HFFc6 (cell line): ENCODE measurements at regions not wholly inside any gene's neighbourhood (a gene's known extent, or its start where the extent isn't known, plus 50 kb on each side); places are given as distances from the start of the nearest gene placed in this dataset.

Experiments
- DNase-seq: peaks from one replicate; pipeline ENCODE4 v3.0.0-alpha.2; 2018
- H3K27ac Mint-ChIP-seq: 2 replicates; pipeline ENCODE4 v1.8.0; 2020; ENCODE audit warnings: mild to moderate bottlenecking, mixed read lengths
- H3K27me3 Mint-ChIP-seq: 2 replicates; pipeline ENCODE4 v1.8.0; 2021; ENCODE audit warnings: mild to moderate bottlenecking, moderate library complexity, mixed read lengths; ENCODE audit not compliant: insufficient read depth
- H3K36me3 Mint-ChIP-seq: 2 replicates; pipeline ENCODE4 v1.8.0; 2021; ENCODE audit warnings: low read depth, mixed read lengths
- H3K4me1 Mint-ChIP-seq: 2 replicates; pipeline ENCODE4 v1.8.0; 2020; ENCODE audit warnings: low read depth, mixed read lengths
- H3K4me3 Mint-ChIP-seq: 2 replicates; pipeline ENCODE4 v1.8.0; 2020; ENCODE audit warnings: mild to moderate bottlenecking, moderate library complexity, mixed read lengths
- H3K9me3 Mint-ChIP-seq: 2 replicates; pipeline ENCODE4 v1.8.0; 2020; ENCODE audit warnings: mild to moderate bottlenecking, mixed read lengths
- CTCF ChIP-seq: fragments of 200-600 bp; sonication (generic); IDR thresholded peaks from 2 replicates; pipeline ENCODE4 v1.5.0; 2021; ENCODE audit warnings: antibody characterized with exemption, mild to moderate bottlenecking

GRCh38 chr13:78832461-78832860, 173.5 kb upstream of the OBI1 start:
- no peak overlapping the region for H3K27ac Mint-ChIP-seq
- no peaks in the 10 kb centered on the region for H3K36me3 Mint-ChIP-seq
- H3K4me3 Mint-ChIP-seq: no peak overlapping the region
- H3K27me3 Mint-ChIP-seq: no peaks in the 10 kb centered on the region
- H3K4me1 Mint-ChIP-seq: no peaks in the 10 kb centered on the region
- DNase-seq: no peak
- no peak for TF ChIP-seq CTCF
- H3K9me3 Mint-ChIP-seq: peaks cover 25% of the 10 kb centered on the region

GRCh38 chr13:78830508-78830907, 171.6 kb upstream of the OBI1 start:
- Mint-ChIP-seq H3K4me1 (no peaks in the 10 kb centered on the region), H3K36me3 (no peaks in the 10 kb centered on the region), H3K4me3 (no peak overlapping the region), H3K9me3 (peaks cover 21% of the 10 kb centered on the region), H3K27me3 (no peaks in the 10 kb centered on the region), H3K27ac (no peak overlapping the region)
- DNase-seq: no peak
- TF ChIP-seq CTCF: no peak

- Mint-ChIP-seq H3K36me3 (no peaks in the 10 kb centered on the region), H3K4me3 (no peak overlapping the region), H3K27ac (no peak overlapping the region), H3K4me1 (no peaks in the 10 kb centered on the region), H3K9me3 (peaks cover 21% of the 10 kb centered on the region), H3K27me3 (no peaks in the 10 kb centered on the region)
- no peak for DNase-seq
- TF ChIP-seq CTCF: no peak
Measured at GRCh38 chr13:78829821-78830220, 170.9 kb upstream of the OBI1 start.

- TF ChIP-seq CTCF: no peak
- Mint-ChIP-seq H3K36me3 (no peaks in the 10 kb centered on the region), H3K4me3 (no peak overlapping the region), H3K27ac (no peak overlapping the region), H3K4me1 (no peaks in the 10 kb centered on the region), H3K27me3 (no peaks in the 10 kb centered on the region), H3K9me3 (peaks cover 18% of the 10 kb centered on the region)
- DNase-seq: no peak
Measured at GRCh38 chr13:78827471-78827870, 168.5 kb upstream of the OBI1 start.

DNA sequence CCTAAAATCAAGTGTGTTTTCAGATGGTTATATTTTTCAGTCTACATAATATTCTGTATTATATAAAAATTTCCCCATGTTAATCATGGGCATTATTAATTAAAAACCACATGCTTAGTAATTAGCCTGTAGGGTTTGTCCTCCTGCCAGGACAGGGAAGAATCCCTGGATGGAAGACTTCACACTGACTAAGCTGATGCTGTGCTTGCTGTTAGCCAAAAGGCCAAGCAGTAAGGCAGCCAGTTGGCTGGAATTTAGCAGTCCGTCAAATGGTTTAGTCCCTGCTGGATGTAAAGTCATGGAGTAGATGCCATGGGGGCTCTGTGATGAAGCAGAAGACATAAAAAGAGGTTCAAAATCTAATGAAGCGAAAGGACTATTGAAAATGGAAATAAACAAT, 168.0 kb upstream of the OBI1 start:
- H3K36me3 Mint-ChIP-seq: no peaks in the 10 kb centered on the region
- TF ChIP-seq CTCF: no peak
- H3K4me3 Mint-ChIP-seq: no peak overlapping the region
- H3K4me1 Mint-ChIP-seq: no peaks in the 10 kb centered on the region
- no peaks in the 10 kb centered on the region for H3K27me3 Mint-ChIP-seq
- H3K9me3 Mint-ChIP-seq: peaks cover 18% of the 10 kb centered on the region
- no peak for DNase-seq
- no peak overlapping the region for H3K27ac Mint-ChIP-seq

DNA sequence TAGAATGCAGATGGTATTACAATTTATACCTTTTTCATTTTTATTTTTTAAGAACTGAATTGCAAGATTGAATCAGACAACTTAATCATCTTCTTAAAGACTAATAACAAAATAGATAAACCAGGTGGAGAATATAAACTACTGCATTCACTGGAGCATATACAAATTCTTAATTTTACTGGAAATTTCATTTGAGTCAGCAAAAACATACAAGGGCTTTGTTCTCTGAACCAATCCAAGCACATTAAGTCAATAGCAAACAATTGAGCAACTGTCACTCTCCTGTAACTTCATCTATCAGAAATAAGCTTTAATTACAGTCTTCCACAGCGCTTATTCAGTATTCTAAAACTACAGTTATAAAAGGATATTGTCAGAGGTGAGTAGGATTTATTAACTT, 167.4 kb upstream of the OBI1 start:
- Mint-ChIP-seq H3K27ac (no peak overlapping the region), H3K4me1 (no peaks in the 10 kb centered on the region), H3K9me3 (peaks cover 18% of the 10 kb centered on the region), H3K27me3 (peaks cover 2% of the 10 kb centered on the region; the same call in 1 of the 2 replicates), H3K36me3 (no peaks in the 10 kb centered on the region), H3K4me3 (no peak overlapping the region)
- no peak for TF ChIP-seq CTCF
- no peak for DNase-seq
